ENCODE measurements at regions not wholly inside any gene's neighbourhood (a gene's known extent, or its start where the extent isn't known, plus 50 kb on each side); places are given as distances from the start of the nearest gene placed in this dataset.

DNA sequence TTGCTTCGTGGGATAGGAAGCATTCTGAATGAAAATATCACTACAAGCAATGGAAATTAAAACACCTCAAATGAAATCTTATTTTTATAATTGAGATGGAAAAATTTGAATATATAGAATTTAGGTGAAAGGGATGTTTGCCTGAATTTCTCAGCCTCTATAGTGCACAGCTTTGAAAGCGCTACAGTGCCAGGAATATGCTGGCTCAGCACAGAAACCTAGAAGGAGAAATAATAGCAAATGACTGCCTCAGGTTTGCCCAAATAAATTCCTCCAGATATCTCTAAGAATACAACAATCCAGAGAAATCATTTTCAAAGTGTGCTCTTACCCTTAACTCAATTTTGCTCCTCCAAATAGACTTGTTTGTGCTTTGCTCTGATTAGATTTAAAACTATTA lies 141.1 kb upstream of the ZNF385D start:
- no peak for DNase-seq (ENCODE audit: low read depth)
- TF ChIP-seq CTCF (IDR thresholded peaks at IDR 0.05; ENCODE audit: insufficient read depth, low read depth, low read length): no peak
- ChIA-PET CTCF (interaction anchor here (2.1 to 3.4 kb wide), 2 partner anchors 1380 to 1551 kb away, joined by 9 to 22 read pairs; no protein-coding TSS in a partner anchor), POLR2A (no interaction called here)
- no peaks in the 10 kb centered on the region for H3K36me3 ChIP-seq (ENCODE audit: control insufficient read depth, insufficient read depth, low read length)
- H3K4me3 ChIP-seq (ENCODE audit: low read depth, low read length): no peak overlapping the region
- H3K27me3 ChIP-seq (ENCODE audit: control insufficient read depth, insufficient read depth, low read length): no peaks in the 10 kb centered on the region; the same call in 1 of the 2 replicates

DNA sequence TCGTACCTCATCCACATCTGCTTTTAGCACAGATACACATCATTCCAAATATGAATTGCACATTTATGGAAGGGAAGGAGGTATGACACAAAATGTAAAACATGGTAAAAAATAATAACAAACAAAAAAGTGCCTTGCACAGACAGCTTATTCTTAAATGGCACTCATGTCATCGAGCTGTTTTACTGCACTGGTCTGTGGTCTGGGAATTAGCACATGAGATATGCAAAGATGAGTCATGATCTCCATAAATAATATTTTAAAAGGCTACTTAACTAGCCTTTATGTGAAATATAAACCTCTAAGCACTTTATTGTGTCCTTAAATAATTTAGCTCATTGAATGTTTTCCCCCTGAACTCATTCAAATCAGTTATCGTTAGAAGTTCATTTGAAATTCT lies 142.2 kb upstream of the ZNF385D start:
- Histone ChIP-seq H3K4me3 (ENCODE audit: low read depth, low read length) (no peak overlapping the region), H3K27me3 (ENCODE audit: control insufficient read depth, insufficient read depth, low read length) (no peaks in the 10 kb centered on the region; the same call in 1 of the 2 replicates), H3K36me3 (ENCODE audit: control insufficient read depth, insufficient read depth, low read length) (no peaks in the 10 kb centered on the region)
- DNase-seq (ENCODE audit: low read depth): peak; percentile 17
- POLR2A ChIA-PET: no interaction called here
- TF ChIP-seq CTCF (IDR thresholded peaks at IDR 0.05; ENCODE audit: insufficient read depth, low read depth, low read length): no peak
- CTCF ChIA-PET: interaction anchor here (0.8 to 3.4 kb wide), 5 partner anchors 28 to 1553 kb away, joined by 3 to 22 read pairs (median 9); partner anchors contain the start of gene ZNF385D

DNA sequence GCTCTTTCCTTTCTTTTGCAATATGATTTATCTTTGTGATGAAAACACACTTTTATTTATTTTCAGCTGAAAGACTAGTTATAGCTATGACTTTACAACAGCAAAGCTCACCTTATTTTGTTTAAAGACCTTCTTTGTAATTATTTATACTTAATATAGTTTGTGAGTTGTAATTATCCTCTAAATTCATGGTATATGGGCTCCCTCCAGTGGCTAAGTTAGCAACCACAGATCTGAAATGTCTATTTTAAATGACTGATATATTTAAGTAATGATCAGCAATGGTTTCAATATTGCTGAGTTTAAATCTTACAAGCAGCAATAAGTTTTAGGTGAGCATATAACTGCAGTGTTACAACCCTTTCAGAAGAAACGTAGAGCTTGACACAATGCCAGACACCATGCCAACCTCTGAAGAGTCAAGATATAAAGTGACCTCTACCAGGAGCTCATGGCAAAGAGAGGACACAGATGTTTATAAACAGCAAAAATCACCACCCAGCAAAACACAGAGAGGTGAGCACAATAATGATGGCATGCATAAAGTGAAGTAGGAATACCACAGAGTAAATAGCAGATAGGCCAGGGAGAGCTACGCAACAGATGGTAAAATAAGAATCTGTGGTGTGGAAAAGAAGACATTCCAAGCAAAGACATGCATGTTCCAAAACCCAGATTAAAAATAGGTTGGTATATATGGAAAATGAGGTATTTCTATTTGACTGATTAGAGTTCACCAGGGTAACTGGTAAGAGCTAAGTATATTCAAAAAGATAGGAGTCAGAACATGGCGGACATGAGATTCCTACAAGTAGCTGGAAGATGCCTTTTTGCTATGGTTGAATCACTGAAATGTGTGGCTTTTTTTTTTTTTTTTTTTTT lies 143.7 kb upstream of the ZNF385D start:
- ChIA-PET CTCF (interaction anchor here (0.5 to 3.4 kb wide), 15 partner anchors 10 to 1635 kb away, joined by 3 to 22 read pairs (median 4); partner anchors contain the start of gene ZNF385D), POLR2A (no interaction called here)
- DNase-seq (ENCODE audit: low read depth): no peak
- H3K36me3 ChIP-seq (ENCODE audit: control insufficient read depth, insufficient read depth, low read length): no peaks in the 10 kb centered on the region
- TF ChIP-seq CTCF (IDR thresholded peaks at IDR 0.05; ENCODE audit: insufficient read depth, low read depth, low read length): peak; percentile 58
- H3K4me3 ChIP-seq (ENCODE audit: low read depth, low read length): no peak overlapping the region
- H3K27me3 ChIP-seq (ENCODE audit: control insufficient read depth, insufficient read depth, low read length): no peaks in the 10 kb centered on the region; the same call in 1 of the 2 replicates

DNA sequence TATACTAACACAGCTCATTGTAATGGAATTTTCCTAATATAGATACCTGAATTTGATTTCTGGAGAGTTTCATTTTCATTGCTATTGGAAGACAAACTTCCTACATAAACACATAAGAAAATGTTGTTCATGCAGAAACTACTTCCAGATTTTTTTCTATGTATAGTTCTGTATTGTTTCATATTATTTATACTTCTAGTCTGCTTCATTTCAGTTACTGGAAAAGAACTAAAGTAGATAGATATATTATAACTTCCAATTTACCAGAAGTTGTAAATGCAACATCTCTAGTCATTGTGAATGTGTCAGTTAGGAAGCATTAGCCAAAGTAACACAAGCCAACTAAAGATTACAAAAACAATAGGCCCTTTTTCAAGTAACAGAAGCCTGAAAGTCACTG lies 147.3 kb upstream of the ZNF385D start:
- H3K4me3 ChIP-seq (ENCODE audit: low read depth, low read length): no peak overlapping the region
- CTCF ChIA-PET: no interaction called here
- H3K27me3 ChIP-seq (ENCODE audit: control insufficient read depth, insufficient read depth, low read length): no peaks in the 10 kb centered on the region
- TF ChIP-seq CTCF (IDR thresholded peaks at IDR 0.05; ENCODE audit: insufficient read depth, low read depth, low read length): no peak
- H3K36me3 ChIP-seq (ENCODE audit: control insufficient read depth, insufficient read depth, low read length): no peaks in the 10 kb centered on the region
- no peak for DNase-seq (ENCODE audit: low read depth)
- POLR2A ChIA-PET: no interaction called here

- no peak for DNase-seq (ENCODE audit: low read depth)
- H3K4me3 ChIP-seq (ENCODE audit: low read depth, low read length): no peak overlapping the region
- no peak for TF ChIP-seq CTCF (IDR thresholded peaks at IDR 0.05; ENCODE audit: insufficient read depth, low read depth, low read length)
- H3K36me3 ChIP-seq (ENCODE audit: control insufficient read depth, insufficient read depth, low read length): no peaks in the 10 kb centered on the region
- CTCF ChIA-PET: interaction anchor here (0.8 to 1.6 kb wide), 3 partner anchors 8 to 12 kb away, joined by 3 read pairs; no protein-coding TSS in a partner anchor
- H3K27me3 ChIP-seq (ENCODE audit: control insufficient read depth, insufficient read depth, low read length): no peaks in the 10 kb centered on the region
- POLR2A ChIA-PET: no interaction called here
These were observed 150.5 kb upstream of the ZNF385D start for GRCh38 chr3:21901484-21901883.

Measured in BJ (cell line).